ENCODE measurements at regions not wholly inside any gene's neighbourhood (a gene's known extent, or its start where the extent isn't known, plus 50 kb on each side); places are given as distances from the start of the nearest gene placed in this dataset.

DNA sequence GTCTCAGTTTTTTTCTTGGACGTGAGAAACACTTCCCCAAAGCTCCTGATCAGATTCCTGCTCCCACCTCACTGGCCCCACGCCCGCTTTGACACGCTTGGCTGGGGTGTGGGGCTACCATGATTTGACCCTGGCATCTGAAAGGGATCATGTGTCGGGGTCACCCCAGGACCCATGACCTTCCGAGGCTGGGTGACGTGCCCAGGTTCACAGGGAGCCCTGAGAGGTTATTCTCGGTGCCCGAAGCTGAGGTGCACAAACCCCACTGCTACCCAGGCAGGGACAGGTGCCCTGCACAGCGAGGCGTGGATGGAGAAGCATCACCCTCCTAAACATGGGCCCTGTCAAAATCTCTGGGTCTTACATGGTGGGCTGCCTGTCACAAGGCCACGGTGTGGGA is 404.1 kb downstream of the GALR1 start (continued):
- TF ChIP-seq, protein P1, sequence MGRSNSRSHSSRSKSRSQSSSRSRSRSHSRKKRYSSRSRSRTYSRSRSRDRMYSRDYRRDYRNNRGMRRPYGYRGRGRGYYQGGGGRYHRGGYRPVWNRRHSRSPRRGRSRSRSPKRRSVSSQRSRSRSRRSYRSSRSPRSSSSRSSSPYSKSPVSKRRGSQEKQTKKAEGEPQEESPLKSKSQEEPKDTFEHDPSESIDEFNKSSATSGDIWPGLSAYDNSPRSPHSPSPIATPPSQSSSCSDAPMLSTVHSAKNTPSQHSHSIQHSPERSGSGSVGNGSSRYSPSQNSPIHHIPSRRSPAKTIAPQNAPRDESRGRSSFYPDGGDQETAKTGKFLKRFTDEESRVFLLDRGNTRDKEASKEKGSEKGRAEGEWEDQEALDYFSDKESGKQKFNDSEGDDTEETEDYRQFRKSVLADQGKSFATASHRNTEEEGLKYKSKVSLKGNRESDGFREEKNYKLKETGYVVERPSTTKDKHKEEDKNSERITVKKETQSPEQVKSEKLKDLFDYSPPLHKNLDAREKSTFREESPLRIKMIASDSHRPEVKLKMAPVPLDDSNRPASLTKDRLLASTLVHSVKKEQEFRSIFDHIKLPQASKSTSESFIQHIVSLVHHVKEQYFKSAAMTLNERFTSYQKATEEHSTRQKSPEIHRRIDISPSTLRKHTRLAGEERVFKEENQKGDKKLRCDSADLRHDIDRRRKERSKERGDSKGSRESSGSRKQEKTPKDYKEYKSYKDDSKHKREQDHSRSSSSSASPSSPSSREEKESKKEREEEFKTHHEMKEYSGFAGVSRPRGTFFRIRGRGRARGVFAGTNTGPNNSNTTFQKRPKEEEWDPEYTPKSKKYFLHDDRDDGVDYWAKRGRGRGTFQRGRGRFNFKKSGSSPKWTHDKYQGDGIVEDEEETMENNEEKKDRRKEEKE (IDR thresholded peaks at IDR 0.05) = no peak
- TF ChIP-seq, protein P2, sequence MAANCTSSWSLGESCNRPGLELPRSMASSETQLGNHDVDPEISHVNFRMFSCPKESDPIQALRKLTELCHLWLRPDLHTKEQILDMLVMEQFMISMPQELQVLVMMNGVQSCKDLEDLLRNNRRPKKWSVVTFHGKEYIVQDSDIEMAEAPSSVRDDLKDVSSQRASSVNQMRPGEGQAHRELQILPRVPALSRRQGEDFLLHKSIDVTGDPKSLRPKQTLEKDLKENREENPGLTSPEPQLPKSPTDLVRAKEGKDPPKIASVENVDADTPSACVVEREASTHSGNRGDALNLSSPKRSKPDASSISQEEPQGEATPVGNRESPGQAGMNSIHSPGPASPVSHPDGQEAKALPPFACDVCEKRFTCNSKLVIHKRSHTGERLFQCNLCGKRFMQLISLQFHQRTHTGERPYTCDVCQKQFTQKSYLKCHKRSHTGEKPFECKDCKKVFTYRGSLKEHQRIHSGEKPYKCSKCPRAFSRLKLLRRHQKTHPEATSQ (CRISPR knock-in tag; IDR thresholded peaks at IDR 0.05; ENCODE audit: borderline replicate concordance) = no peak
- TF ChIP-seq ZFP37 (CRISPR knock-in tag; IDR thresholded peaks at IDR 0.05; ENCODE audit: borderline replicate concordance) (no peak), EHMT2 (IDR thresholded peaks at IDR 0.05; ENCODE audit: borderline replicate concordance, low read depth, low read length) (no peak), TBP (CRISPR knock-in tag; IDR thresholded peaks at IDR 0.05) (no peak), ZNF557 (CRISPR knock-in tag; IDR thresholded peaks at IDR 0.05) (no peak), CEBPB (IDR thresholded peaks at IDR 0.05; ENCODE audit: borderline replicate concordance, low read depth, low read length) (no peak), TBL1XR1 (IDR thresholded peaks at IDR 0.05; ENCODE audit: borderline replicate concordance, low read length, partially characterized antibody) (no peak)
- TF ChIP-seq, protein P3, sequence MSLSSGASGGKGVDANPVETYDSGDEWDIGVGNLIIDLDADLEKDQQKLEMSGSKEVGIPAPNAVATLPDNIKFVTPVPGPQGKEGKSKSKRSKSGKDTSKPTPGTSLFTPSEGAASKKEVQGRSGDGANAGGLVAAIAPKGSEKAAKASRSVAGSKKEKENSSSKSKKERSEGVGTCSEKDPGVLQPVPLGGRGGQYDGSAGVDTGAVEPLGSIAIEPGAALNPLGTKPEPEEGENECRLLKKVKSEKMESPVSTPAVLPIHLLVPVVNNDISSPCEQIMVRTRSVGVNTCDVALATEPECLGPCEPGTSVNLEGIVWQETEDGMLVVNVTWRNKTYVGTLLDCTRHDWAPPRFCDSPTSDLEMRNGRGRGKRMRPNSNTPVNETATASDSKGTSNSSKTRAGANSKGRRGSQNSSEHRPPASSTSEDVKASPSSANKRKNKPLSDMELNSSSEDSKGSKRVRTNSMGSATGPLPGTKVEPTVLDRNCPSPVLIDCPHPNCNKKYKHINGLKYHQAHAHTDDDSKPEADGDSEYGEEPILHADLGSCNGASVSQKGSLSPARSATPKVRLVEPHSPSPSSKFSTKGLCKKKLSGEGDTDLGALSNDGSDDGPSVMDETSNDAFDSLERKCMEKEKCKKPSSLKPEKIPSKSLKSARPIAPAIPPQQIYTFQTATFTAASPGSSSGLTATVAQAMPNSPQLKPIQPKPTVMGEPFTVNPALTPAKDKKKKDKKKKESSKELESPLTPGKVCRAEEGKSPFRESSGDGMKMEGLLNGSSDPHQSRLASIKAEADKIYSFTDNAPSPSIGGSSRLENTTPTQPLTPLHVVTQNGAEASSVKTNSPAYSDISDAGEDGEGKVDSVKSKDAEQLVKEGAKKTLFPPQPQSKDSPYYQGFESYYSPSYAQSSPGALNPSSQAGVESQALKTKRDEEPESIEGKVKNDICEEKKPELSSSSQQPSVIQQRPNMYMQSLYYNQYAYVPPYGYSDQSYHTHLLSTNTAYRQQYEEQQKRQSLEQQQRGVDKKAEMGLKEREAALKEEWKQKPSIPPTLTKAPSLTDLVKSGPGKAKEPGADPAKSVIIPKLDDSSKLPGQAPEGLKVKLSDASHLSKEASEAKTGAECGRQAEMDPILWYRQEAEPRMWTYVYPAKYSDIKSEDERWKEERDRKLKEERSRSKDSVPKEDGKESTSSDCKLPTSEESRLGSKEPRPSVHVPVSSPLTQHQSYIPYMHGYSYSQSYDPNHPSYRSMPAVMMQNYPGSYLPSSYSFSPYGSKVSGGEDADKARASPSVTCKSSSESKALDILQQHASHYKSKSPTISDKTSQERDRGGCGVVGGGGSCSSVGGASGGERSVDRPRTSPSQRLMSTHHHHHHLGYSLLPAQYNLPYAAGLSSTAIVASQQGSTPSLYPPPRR (CRISPR knock-in tag; IDR thresholded peaks at IDR 0.05; ENCODE audit: borderline replicate concordance) = no peak

Measured in HepG2 (cell line).